ENCODE measurements at regions not wholly inside any gene's neighbourhood (a gene's known extent, or its start where the extent isn't known, plus 50 kb on each side); places are given as distances from the start of the nearest gene placed in this dataset.

GRCh38 chr22:48233586-48233985, 1471.1 kb downstream of the TBC1D22A start:
- no peak for DNase-seq (ENCODE audit: low spot score)

- no peak for DNase-seq (ENCODE audit: low spot score)
Observed at GRCh38 chr22:48228468-48228867, 1466.0 kb downstream of the TBC1D22A start.

GRCh38 chr22:48227341-48228018, 1465.0 kb downstream of the TBC1D22A start:
- DNase-seq (ENCODE audit: low spot score) = no peak

GRCh38 chr22:48226026-48227013, 1463.9 kb downstream of the TBC1D22A start:
- no peak for DNase-seq (ENCODE audit: low spot score)

- DNase-seq (ENCODE audit: low spot score) = no peak
Observed at GRCh38 chr22:48224332-48224731, 1461.9 kb downstream of the TBC1D22A start.

- DNase-seq (ENCODE audit: low spot score) = no peak
Observed at GRCh38 chr22:48223488-48224190, 1461.2 kb downstream of the TBC1D22A start.

- no peak for DNase-seq (ENCODE audit: low spot score)
Observed at GRCh38 chr22:48222742-48223487, 1460.5 kb downstream of the TBC1D22A start.

- peak; percentile 34 for DNase-seq (ENCODE audit: low spot score)
Observed at GRCh38 chr22:48218889-48219420, 1456.5 kb downstream of the TBC1D22A start.

GRCh38 chr22:48217596-48217995, 1455.1 kb downstream of the TBC1D22A start:
- DNase-seq (ENCODE audit: low spot score) = no peak

- no peak for DNase-seq (ENCODE audit: low spot score)
Observed at GRCh38 chr22:48212727-48213126, 1450.3 kb downstream of the TBC1D22A start.

GRCh38 chr22:48210812-48211211, 1448.4 kb downstream of the TBC1D22A start:
- DNase-seq (ENCODE audit: low spot score) = no peak

GRCh38 chr22:48210198-48210580, 1447.7 kb downstream of the TBC1D22A start:
- peak; percentile 26 for DNase-seq (ENCODE audit: low spot score)

GRCh38 chr22:48209473-48210197, 1447.2 kb downstream of the TBC1D22A start:
- DNase-seq (ENCODE audit: low spot score) = no peak

GRCh38 chr22:48208894-48209293, 1446.4 kb downstream of the TBC1D22A start:
- no peak for DNase-seq (ENCODE audit: low spot score)

- no peak for DNase-seq (ENCODE audit: low spot score)
Observed at GRCh38 chr22:48207919-48208535, 1445.6 kb downstream of the TBC1D22A start.

- no peak for DNase-seq (ENCODE audit: low spot score)
Observed at GRCh38 chr22:48205790-48206189, 1443.3 kb downstream of the TBC1D22A start.

- no peak for DNase-seq (ENCODE audit: low spot score)
Observed at GRCh38 chr22:48205161-48205560, 1442.7 kb downstream of the TBC1D22A start.

- DNase-seq (ENCODE audit: low spot score) = no peak
Observed at GRCh38 chr22:48204296-48204695, 1441.8 kb downstream of the TBC1D22A start.

- DNase-seq (ENCODE audit: low spot score) = no peak
Observed at GRCh38 chr22:48199667-48200066, 1437.2 kb downstream of the TBC1D22A start.

Data from iPS-NIHi11 (cell line).